Bronchial epithelial cell (primary cell): ENCODE measurements at regions not wholly inside any gene's neighbourhood (a gene's known extent, or its start where the extent isn't known, plus 50 kb on each side); places are given as distances from the start of the nearest gene placed in this dataset.

Source experiments
- DNase-seq: peaks from one replicate; pipeline ENCODE4 v3.0.0-alpha.2; 2010; ENCODE audit warnings: low read depth
- FAIRE-seq: peaks from 2 replicates; lab custom pipeline; 2011; peaks lifted over from hg19 to GRCh38; lab: Jason Lieb, UNC
- H3K27me3 ChIP-seq: 2 replicates; pipeline ENCODE4 v1.5.1; 2011; ENCODE audit warnings: low read length; ENCODE audit not compliant: control insufficient read depth, insufficient read depth
- H3K36me3 ChIP-seq: 2 replicates; pipeline ENCODE4 v1.5.1; 2011; ENCODE audit warnings: low read length; ENCODE audit not compliant: control insufficient read depth, insufficient read depth
- H3K4me3 ChIP-seq: 2 replicates; pipeline ENCODE4 v1.5.1; 2011; ENCODE audit warnings: mild to moderate bottlenecking, low read depth, low read length, control low read depth
- TF ChIP-seq, protein P1 (sequence below): IDR thresholded peaks from 2 replicates; pipeline ENCODE4 v1.5.1; 2011; ENCODE audit warnings: mild to moderate bottlenecking, moderate library complexity, low read length, control low read depth, inconsistent platforms; ENCODE audit not compliant: insufficient read depth, severe bottlenecking

DNA sequence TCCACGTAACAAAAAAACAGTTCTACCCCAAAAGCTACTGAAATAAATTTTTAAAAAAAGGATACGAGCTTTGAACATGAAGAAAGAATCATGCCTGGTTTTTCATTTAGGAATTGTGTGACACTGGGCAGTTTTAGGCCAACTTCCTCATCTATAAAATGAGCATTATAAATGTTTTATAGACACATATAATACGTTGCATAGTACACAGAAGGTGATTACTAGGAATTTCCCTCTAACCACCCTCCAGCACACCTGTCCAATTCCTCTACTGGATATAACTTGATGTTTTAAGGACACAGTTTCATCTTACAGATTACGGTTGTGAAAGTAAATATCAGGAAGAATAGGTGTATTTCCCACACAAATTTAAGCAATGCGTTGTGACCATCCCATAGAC, 85.5 kb upstream of the IQCM start:
- no peak for FAIRE-seq
- Histone ChIP-seq H3K4me3 (no peak overlapping the region), H3K27me3 (no peaks in the 10 kb centered on the region), H3K36me3 (no peaks in the 10 kb centered on the region)
- TF ChIP-seq, protein P1, sequence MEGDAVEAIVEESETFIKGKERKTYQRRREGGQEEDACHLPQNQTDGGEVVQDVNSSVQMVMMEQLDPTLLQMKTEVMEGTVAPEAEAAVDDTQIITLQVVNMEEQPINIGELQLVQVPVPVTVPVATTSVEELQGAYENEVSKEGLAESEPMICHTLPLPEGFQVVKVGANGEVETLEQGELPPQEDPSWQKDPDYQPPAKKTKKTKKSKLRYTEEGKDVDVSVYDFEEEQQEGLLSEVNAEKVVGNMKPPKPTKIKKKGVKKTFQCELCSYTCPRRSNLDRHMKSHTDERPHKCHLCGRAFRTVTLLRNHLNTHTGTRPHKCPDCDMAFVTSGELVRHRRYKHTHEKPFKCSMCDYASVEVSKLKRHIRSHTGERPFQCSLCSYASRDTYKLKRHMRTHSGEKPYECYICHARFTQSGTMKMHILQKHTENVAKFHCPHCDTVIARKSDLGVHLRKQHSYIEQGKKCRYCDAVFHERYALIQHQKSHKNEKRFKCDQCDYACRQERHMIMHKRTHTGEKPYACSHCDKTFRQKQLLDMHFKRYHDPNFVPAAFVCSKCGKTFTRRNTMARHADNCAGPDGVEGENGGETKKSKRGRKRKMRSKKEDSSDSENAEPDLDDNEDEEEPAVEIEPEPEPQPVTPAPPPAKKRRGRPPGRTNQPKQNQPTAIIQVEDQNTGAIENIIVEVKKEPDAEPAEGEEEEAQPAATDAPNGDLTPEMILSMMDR, result no peak
- no peak for DNase-seq

DNA sequence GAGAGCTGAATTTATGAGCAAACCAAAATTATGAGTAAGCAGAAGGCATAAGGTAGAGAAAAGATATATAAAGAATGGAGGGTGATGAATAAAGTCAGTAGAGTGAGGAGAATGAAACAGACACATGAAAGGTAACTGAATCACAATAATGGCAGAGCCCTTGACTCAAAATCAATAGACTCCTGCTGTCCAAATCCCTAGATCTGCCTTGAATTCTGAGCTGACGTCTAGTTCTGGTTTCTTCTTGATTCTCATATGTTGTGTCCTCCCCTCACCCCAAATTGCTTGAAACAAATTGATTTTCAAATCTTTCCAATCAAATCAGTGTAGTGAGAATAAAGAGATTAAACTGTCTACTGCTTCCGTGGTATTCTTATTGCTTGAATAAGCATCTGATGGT, 86.6 kb upstream of the IQCM start:
- no peaks in the 10 kb centered on the region for H3K27me3 ChIP-seq
- DNase-seq (no peak), FAIRE-seq (no peak)
- TF ChIP-seq, protein P1, result no peak
- no peak overlapping the region for H3K4me3 ChIP-seq
- no peaks in the 10 kb centered on the region for H3K36me3 ChIP-seq

DNA sequence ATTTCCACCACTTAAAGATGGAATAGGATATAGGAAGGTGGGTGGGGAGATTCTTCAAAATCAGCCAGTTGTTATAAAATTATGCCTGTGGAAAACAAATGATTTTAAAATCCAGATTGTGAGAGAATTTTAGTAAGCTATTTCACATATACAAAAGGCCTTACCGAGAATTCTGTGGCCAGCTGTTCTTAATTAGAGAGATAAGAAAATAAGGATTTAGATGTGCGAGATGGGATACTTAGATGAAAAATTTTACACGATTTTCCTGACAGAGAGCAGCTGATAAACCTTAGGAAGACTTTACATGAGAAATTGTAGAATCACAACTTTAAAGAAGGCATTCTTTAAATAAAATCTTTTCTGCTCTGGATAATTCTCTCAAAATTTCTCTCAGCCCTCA, 94.5 kb upstream of the IQCM start:
- no peaks in the 10 kb centered on the region for H3K36me3 ChIP-seq
- FAIRE-seq, result no peak

DNA sequence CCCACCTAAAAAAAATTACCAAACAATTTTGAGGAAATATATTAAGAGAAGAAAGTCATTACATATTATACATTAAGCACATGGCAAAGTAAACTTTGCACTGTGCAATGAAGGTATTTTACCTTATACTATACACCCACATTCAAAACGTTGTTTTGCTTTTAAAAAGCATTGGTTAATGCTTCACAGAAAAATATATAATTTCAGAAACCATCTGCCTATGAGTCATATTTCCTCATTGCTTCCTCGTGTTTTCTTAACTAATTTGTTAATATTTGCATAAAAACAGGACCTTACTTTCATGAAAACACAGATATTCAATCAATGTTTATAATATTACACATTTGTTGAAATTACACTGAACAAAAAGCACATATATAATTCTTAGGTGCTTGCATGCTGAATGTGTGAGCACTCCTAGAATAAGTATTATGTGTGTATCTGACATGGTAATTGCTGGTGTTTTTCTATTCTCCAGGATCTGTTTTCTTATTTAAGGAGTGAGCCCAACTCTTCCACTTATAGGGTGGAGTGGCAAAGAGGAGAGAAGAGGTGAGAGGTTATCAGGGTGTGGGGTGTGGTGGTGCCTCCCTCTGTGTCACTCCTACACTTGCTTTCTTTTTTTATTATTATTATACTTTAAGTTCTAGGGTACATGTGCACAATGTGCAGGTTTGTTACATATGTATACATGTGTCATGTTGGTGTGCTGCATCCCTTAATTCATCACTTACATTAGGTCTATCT, 95.1 kb upstream of the IQCM start:
- H3K27me3 ChIP-seq, result no peaks in the 10 kb centered on the region
- DNase-seq (peak; percentile 17), FAIRE-seq (no peak)
- TF ChIP-seq, protein P1, result no peak
- H3K36me3 ChIP-seq, result no peaks in the 10 kb centered on the region
- H3K4me3 ChIP-seq, result no peak overlapping the region

More for the DNA sequence above, 94.5 kb upstream of the IQCM start:
- TF ChIP-seq, protein P1, result no peak
- Histone ChIP-seq H3K27me3 (no peaks in the 10 kb centered on the region), H3K4me3 (no peak overlapping the region)
- no peak for DNase-seq

DNA sequence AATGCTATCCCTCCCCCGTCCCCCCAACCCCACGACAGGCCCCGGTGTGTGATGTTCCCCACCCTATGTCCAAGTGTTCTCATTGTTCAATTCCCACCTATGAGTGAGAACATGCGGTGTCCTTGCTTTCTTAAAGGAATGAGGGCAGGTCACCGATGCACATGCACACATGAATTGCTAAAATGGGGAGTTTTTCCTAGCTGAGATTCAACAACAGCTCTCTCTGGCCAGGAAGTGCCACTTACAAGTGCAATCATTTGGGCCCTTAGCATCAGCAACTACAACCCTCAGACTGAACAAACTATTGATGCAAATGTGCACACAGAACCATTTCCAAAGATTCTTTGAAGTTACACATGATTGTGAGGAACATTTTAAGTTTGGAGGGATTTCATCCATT, 95.7 kb upstream of the IQCM start:
- DNase-seq, result no peak
- Histone ChIP-seq H3K27me3 (no peaks in the 10 kb centered on the region), H3K4me3 (no peak overlapping the region), H3K36me3 (no peaks in the 10 kb centered on the region)
- FAIRE-seq, result peak; percentile 32
- TF ChIP-seq, protein P1, result no peak

DNA sequence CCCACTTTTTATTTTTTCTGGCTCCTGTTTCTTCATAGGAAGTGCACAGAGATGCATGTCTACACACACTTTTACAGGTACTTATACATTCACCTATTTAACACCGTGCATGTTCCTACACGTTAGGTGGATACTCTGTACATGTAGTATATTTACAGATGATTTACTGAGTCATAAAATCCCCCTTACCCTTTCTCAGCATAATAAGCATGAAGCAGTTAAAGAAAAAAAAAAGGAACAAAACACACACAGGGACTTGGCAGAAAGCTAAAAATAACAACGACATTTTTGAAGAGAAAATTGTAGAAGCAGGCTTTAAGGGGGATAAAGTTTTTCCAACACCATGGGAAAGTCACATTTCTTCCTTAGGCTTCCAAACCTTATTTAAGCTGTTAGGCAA, 96.4 kb upstream of the IQCM start:
- Histone ChIP-seq H3K27me3 (no peaks in the 10 kb centered on the region), H3K36me3 (no peaks in the 10 kb centered on the region), H3K4me3 (no peak overlapping the region)
- DNase-seq, result peak; percentile 90
- FAIRE-seq, result no peak
- TF ChIP-seq, protein P1, result no peak
